ENCODE measurements at regions not wholly inside any gene's neighbourhood (a gene's known extent, or its start where the extent isn't known, plus 50 kb on each side); places are given as distances from the start of the nearest gene placed in this dataset.

DNA sequence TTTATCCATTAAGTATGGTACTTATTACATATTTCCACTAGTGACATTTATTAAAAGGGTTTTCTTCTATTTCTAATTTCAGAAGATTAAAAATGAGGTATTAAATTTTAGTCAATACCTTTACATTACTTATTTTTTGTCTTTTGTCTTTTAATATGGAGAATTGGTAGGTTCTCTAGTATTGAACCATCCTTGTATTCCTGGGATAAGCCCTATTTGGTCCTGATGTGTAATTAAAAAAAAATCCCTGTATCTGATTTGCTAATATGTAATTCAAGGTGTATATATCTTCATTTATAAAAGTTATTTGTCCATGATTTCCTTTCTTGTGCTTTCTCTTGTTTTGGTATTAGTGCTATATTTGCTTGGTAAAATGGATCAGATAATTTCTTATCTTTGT lies 153.7 kb downstream of the TRMT11 start:
- Histone ChIP-seq H3K36me3 (no peaks in the 10 kb centered on the region), H3K4me1 (no peaks in the 10 kb centered on the region), H3K4me3 (no peak overlapping the region), H3K27me3 (no peaks in the 10 kb centered on the region), H3K9me3 (no peaks in the 10 kb centered on the region), H3K27ac (no peak overlapping the region)
- ATAC-seq (ENCODE audit: low FRiP score in 2 of 2) = no peak
- DNase-seq = no peak
- TF ChIP-seq POLR2A (IDR thresholded peaks at IDR 0.05) (no peak), POLR2AphosphoS5 (IDR thresholded peaks at IDR 0.05) (no peak), EP300 (IDR thresholded peaks at IDR 0.05) (no peak)
- TF ChIP-seq, protein P1, sequence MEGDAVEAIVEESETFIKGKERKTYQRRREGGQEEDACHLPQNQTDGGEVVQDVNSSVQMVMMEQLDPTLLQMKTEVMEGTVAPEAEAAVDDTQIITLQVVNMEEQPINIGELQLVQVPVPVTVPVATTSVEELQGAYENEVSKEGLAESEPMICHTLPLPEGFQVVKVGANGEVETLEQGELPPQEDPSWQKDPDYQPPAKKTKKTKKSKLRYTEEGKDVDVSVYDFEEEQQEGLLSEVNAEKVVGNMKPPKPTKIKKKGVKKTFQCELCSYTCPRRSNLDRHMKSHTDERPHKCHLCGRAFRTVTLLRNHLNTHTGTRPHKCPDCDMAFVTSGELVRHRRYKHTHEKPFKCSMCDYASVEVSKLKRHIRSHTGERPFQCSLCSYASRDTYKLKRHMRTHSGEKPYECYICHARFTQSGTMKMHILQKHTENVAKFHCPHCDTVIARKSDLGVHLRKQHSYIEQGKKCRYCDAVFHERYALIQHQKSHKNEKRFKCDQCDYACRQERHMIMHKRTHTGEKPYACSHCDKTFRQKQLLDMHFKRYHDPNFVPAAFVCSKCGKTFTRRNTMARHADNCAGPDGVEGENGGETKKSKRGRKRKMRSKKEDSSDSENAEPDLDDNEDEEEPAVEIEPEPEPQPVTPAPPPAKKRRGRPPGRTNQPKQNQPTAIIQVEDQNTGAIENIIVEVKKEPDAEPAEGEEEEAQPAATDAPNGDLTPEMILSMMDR (IDR thresholded peaks at IDR 0.05) = no peak

DNA sequence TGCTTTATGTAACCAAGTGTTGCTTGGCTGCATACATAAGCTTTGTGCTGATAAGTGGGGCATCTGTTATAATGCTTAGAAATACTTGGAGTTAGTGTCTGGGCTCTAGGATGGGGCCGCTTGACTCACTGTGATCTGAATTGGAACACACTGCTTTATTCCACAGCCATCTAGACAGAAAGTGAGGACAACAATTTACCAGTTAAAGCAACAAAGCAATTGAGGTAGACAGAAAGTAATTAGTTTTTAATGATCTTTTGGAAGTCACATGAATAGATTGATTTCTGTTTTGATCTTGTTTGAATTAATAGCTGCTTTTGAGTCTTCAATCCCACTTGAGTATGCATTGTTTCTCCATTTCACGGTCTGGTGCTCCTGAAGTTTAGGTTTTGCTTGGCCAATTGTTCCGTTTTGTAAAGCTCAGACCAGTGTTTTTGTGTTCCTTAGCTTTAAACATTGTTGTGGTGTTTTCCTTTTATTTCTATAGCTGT lies 157.5 kb downstream of the TRMT11 start:
- no peaks in the 10 kb centered on the region for H3K27me3 ChIP-seq
- no peaks in the 10 kb centered on the region for H3K9me3 ChIP-seq
- TF ChIP-seq, protein P1 (IDR thresholded peaks at IDR 0.05) = no peak
- TF ChIP-seq POLR2A (IDR thresholded peaks at IDR 0.05) (no peak), POLR2AphosphoS5 (IDR thresholded peaks at IDR 0.05) (no peak), EP300 (IDR thresholded peaks at IDR 0.05) (no peak)
- no peaks in the 10 kb centered on the region for H3K36me3 ChIP-seq
- ATAC-seq (ENCODE audit: low FRiP score in 2 of 2) (no peak), DNase-seq (no peak)
- no peak overlapping the region for H3K27ac ChIP-seq
- no peak overlapping the region for H3K4me3 ChIP-seq
- no peaks in the 10 kb centered on the region for H3K4me1 ChIP-seq
- WGBS, 2 donors = 67 to 75% methylated on average over 3 of the region's 3 CpGs

DNA sequence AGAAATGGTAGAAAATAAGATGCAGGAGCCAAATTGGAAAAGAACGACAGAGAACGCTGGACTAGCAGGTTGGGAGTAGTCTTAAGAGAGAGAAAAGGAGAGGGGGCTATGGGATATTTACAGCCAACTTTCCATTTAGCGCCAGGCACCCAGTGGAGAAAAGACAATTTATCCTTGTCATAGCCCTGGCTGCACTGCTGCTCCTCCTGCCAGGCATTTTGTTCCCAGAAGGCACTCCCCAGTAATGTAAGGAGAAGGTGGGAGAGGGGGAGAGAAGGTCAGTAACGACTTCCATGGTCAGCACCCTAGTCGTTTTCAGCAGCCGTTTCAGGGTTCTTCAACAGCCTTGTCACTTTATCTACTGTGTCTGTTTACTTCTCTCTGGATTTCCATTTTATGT lies 159.0 kb downstream of the TRMT11 start:
- Histone ChIP-seq H3K9me3 (no peaks in the 10 kb centered on the region), H3K4me3 (no peak overlapping the region), H3K4me1 (no peaks in the 10 kb centered on the region), H3K27me3 (no peaks in the 10 kb centered on the region), H3K27ac (no peak overlapping the region), H3K36me3 (no peaks in the 10 kb centered on the region)
- WGBS, 2 donors = 77 to 84% methylated on average over 6 of the region's 6 CpGs
- ATAC-seq (ENCODE audit: low FRiP score in 2 of 2) (no peak), DNase-seq (no peak)
- TF ChIP-seq, protein P1 (IDR thresholded peaks at IDR 0.05) = no peak
- TF ChIP-seq POLR2A (IDR thresholded peaks at IDR 0.05) = no peak
- no peak for TF ChIP-seq EP300 (IDR thresholded peaks at IDR 0.05)
- no peak for TF ChIP-seq POLR2AphosphoS5 (IDR thresholded peaks at IDR 0.05)

DNA sequence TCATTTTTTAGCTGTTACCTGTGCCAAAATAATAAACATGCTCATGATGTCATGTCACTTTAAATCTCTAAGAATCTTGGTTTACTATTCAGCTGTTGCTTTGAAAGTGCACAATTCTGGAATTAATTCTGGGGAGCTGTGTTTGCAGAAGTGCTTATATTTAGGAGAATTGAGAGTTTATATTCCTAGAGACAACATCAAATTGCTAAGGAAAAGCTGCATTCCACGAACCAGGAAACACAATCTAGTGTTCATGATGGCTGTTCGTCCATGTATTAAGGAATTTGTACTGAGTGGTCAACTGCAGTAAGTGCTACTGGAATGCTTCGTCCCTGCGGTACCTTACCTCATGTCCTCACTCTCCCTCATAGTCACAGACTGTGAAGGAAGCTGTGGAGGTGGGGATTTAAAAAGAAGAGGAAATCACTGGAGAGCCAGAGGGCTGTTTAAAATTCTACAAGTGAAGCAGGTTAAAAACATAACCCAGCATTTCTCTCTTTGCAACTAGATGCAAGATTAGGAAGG lies 161.0 kb downstream of the TRMT11 start:
- Histone ChIP-seq H3K27ac (no peak overlapping the region), H3K4me1 (no peaks in the 10 kb centered on the region), H3K27me3 (no peaks in the 10 kb centered on the region), H3K36me3 (no peaks in the 10 kb centered on the region), H3K4me3 (no peak overlapping the region), H3K9me3 (no peaks in the 10 kb centered on the region)
- DNase-seq (no peak), ATAC-seq (ENCODE audit: low FRiP score in 2 of 2) (no peak)
- 71 to 79% methylated on average over 4 of the region's 4 CpGs for WGBS, 2 donors
- TF ChIP-seq, protein P1 (IDR thresholded peaks at IDR 0.05) = no peak
- TF ChIP-seq POLR2AphosphoS5 (IDR thresholded peaks at IDR 0.05) (no peak), POLR2A (IDR thresholded peaks at IDR 0.05) (no peak), EP300 (IDR thresholded peaks at IDR 0.05) (no peak)

DNA sequence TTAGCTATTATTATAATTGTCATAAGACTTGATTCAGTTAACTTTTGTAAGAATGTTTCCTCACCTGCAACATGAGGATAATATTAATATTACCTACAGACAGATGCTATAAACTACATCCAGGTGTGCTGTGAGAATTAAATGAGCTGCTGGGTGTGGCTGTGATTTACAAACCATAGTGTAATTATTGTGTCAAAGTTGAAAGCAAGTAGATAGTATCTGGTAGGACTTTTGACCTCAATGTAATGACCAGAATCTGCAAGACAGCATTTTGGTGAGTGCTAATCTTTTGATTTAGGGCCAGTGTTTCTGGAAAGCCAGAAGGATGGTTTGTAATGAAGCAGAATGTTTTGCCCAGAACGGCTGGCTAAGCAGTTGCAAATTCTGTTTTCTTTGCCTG lies 162.5 kb downstream of the TRMT11 start:
- no peaks in the 10 kb centered on the region for H3K36me3 ChIP-seq
- no peak for ATAC-seq (ENCODE audit: low FRiP score in 2 of 2)
- 59 to 84% methylated on average over 1 of the region's 1 CpG for WGBS, 2 donors
- no peaks in the 10 kb centered on the region for H3K27me3 ChIP-seq
- no peak for TF ChIP-seq POLR2A (IDR thresholded peaks at IDR 0.05)
- no peak overlapping the region for H3K27ac ChIP-seq
- H3K4me1 ChIP-seq = no peaks in the 10 kb centered on the region
- DNase-seq = no peak
- H3K4me3 ChIP-seq = no peak overlapping the region
- no peaks in the 10 kb centered on the region for H3K9me3 ChIP-seq
